Skeletal muscle tissue (tissue), 3 donors: ENCODE measurements at regions not wholly inside any gene's neighbourhood (a gene's known extent, or its start where the extent isn't known, plus 50 kb on each side); places are given as distances from the start of the nearest gene placed in this dataset.

Source experiments
- H3K27ac ChIP-seq: one replicate; pipeline ENCODE4 v1.7.0; 2013; ENCODE audit warnings: mild to moderate bottlenecking, low read depth, low read length, inconsistent platforms
- H3K27me3 ChIP-seq, 3 donors: one replicate each; pipeline ENCODE4 v1.7.0; 2013; ENCODE audit warnings: low read length in 3 of 3; ENCODE audit not compliant: control insufficient read depth in 3 of 3, insufficient read depth in 3 of 3
- H3K36me3 ChIP-seq, 3 donors: one replicate each; pipeline ENCODE4 v1.7.0; 2013; ENCODE audit warnings: low read length in 3 of 3; ENCODE audit not compliant: control insufficient read depth in 3 of 3, insufficient read depth in 3 of 3
- H3K4me1 ChIP-seq, 3 donors: one replicate each; pipeline ENCODE4 v1.7.0; 2013; ENCODE audit warnings: low read length in 3 of 3, mild to moderate bottlenecking in 3 of 3; ENCODE audit not compliant: control insufficient read depth in 3 of 3, insufficient read depth in 3 of 3
- H3K4me3 ChIP-seq, 3 donors: one replicate each; pipeline ENCODE4 v1.7.0; 2013; ENCODE audit warnings: low read length in 3 of 3
- H3K9ac ChIP-seq, 3 donors: one replicate each; pipeline ENCODE4 v1.7.0; 2013; ENCODE audit warnings: low read length in 3 of 3, mild to moderate bottlenecking in 3 of 3, moderate library complexity in 2 of 3, low read depth in 1 of 3
- H3K9me3 ChIP-seq, 3 donors: one replicate each; pipeline ENCODE4 v1.7.0; 2013; ENCODE audit warnings: low read length in 3 of 3; ENCODE audit not compliant: control insufficient read depth in 3 of 3
- donor health status: Osteomylitis.

DNA sequence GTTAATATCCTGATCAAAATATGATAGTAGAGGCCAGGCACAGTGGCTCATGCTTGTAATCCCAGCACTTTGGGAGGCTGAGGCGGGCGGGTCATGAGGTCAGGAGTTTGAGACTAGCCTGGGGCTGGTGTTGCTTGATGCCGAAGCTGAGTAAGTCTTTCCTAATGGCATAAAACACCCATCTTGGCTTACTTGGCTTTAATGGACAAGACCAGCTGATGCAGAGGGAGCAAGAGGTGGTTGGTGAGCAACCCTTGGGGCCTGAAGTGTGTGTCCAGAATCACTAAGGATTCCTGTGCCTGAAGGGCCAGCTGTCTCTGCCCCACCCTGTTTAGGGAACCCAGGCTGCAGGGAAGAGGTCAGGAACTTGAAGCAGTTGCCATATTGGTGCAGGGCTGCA is 217.2 kb downstream of the ARL4C start:
- H3K9me3 ChIP-seq, result no peaks in the 10 kb centered on the region
- H3K9ac ChIP-seq, result no peak overlapping the region
- H3K36me3 ChIP-seq, result no peaks in the 10 kb centered on the region
- H3K4me1 ChIP-seq, result no peaks in the 10 kb centered on the region
- H3K4me3 ChIP-seq, result no peak overlapping the region
- H3K27ac ChIP-seq, result no peak overlapping the region
- peaks cover 0 to 4% (median 3%) of the 10 kb centered on the region in 3 donors for H3K27me3 ChIP-seq

DNA sequence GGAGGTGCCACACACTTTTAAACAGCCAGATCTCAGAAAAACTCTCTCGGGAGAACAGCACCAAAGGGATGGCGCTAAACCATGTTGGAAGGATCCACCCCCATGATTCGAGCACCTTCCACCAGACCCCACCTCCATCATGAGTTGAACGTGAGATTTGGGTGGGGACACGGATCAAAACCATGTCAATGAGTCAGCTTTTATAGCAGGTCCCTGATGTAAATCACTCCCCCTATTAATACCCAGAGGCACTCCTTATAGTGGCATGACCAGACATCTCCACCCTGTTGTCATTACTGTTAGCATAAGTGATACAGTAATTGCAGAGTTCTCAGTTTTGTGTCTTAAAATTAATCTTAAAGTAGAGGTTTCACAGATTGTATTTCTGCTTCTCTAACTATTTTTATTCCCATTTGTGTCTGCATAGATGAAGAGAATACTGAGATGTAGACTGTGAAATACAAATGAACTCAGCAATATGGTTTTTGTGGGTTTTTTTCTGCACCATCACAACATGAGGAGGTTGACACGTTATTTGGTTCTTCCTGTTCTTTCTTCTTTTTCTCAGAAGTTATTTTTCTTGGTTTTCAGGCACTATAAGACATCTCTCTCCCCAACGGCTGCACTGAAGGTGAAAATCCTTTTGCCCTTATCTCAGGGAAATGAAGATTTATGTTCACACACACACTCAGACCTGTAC is 218.2 kb downstream of the ARL4C start:
- Histone ChIP-seq H3K36me3 (no peaks in the 10 kb centered on the region), H3K9me3 (no peaks in the 10 kb centered on the region), H3K4me1 (no peaks in the 10 kb centered on the region), H3K9ac (no peak overlapping the region), H3K27ac (no peak overlapping the region), H3K27me3 (peaks cover 0 to 4% (median 3%) of the 10 kb centered on the region in 3 donors), H3K4me3 (no peak overlapping the region)

DNA sequence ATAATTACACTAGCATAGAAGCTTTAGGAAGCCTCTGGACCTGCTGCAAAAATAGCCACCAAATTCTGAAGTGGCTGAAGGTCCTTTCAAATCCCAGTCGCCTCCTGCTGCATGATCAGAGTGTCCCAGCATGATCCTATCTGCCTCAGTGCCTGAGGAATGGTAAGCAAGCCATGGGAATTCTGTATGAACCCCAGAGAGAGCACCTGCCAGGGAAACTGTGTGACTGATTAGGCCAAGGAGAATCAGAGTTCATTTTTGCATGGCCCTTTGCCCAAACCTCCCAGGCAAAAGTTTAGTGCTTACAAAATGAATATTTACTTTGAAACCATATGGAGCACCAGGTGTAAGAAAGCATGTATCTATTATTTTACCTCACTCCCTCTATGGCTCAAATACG is 221.4 kb downstream of the ARL4C start:
- Histone ChIP-seq H3K36me3 (no peaks in the 10 kb centered on the region), H3K27me3 (no peaks in the 10 kb centered on the region), H3K27ac (no peak overlapping the region), H3K4me3 (no peak overlapping the region), H3K9ac (no peak overlapping the region), H3K9me3 (no peaks in the 10 kb centered on the region), H3K4me1 (no peaks in the 10 kb centered on the region)

DNA sequence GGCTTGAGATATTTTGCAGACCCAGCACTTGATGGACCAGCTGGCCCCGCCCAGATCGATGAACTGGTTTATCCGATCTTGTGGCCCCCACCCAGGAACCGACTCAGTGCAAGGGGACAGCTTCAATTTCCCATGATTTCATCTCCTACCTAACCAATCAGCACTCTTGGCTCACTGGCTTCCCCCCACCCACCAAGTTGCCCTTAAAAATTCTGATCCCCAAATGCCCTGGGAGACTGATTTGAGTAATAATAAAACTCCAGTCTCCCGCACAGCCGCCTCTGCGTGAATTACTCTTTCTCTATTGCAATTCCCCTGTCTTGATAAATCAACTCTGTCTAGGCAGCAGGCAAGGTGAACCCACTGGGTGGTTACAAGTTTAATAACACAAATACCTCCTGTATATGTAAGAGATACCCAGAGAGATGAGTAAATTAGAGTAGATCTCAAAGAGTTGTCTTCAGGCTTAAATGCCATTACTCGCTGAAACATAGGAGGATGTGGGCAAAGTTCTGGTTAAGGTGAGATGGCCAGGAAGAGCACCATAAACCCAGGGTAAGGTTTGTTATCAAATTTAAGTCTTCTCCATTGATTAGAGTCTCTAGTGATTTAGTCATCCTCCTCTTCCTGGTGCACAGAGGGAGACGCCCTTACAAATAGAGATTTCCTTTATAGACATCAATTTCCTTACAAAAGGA is 222.8 kb downstream of the ARL4C start:
- H3K4me1 ChIP-seq, result no peaks in the 10 kb centered on the region
- no peak overlapping the region for H3K27ac ChIP-seq
- no peak overlapping the region for H3K4me3 ChIP-seq
- H3K9me3 ChIP-seq, result no peaks in the 10 kb centered on the region
- no peak overlapping the region for H3K9ac ChIP-seq
- H3K27me3 ChIP-seq, result no peaks in the 10 kb centered on the region
- no peaks in the 10 kb centered on the region for H3K36me3 ChIP-seq

DNA sequence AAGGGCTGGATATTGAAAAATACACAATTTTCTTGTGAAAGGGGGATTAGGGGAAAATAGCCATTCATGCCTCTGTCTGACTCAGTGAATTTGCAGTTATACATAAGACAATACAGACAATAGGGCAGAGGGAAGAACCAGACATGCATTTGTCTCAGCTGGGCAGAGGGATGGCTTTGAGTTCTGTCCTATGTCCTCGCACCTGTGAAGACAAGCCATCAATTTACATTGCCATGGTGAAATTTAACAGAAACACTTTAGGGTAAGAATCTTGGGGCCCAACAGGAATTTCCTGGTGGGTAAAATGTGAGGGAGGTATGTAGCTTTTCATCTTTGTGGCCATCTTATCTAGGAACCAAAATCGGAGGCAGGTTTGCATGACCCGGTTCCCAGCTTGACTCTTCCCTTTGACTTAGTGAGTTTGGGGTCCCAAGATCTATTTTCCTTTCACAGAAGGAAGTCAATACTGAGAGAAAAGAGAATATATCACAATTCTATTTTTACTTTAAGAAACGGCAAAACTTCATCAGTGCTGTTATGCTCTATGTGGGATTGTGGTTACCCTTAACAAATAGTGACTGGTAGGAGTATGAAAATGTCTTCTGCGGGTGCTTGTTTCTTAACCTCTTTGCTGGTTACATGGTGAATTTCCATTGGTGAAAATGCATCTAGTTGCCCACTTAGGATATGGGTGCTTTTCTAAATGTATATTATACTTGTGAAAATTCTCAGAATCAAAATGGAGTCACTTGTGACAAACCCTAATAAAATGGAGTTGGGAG is 221.8 kb downstream of the SPP2 start:
- H3K9me3 ChIP-seq, result no peaks in the 10 kb centered on the region
- no peaks in the 10 kb centered on the region for H3K27me3 ChIP-seq
- no peaks in the 10 kb centered on the region for H3K36me3 ChIP-seq
- no peaks in the 10 kb centered on the region for H3K4me1 ChIP-seq
- H3K27ac ChIP-seq, result no peak overlapping the region
- H3K4me3 ChIP-seq, result no peak overlapping the region
- no peak overlapping the region for H3K9ac ChIP-seq

DNA sequence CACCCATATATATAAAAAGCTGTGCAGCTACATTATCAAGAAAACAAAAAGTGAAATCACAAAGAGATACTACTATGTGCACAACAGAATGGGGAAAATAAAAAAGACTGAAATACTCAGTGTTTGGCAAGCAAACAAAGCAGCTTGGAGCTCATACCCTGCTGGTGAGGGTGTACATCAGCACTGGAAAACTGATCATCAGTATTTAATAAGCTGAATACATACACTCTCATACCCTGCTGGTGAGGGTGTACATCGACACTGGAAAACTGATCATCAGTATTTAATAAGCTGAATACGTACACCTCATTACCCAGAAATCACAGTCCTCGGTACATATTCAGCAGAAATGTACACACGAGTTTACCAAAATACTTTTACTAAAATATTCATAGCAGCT is 220.8 kb downstream of the SPP2 start:
- no peak overlapping the region for H3K4me3 ChIP-seq
- H3K9ac ChIP-seq, result no peak overlapping the region
- no peaks in the 10 kb centered on the region for H3K36me3 ChIP-seq
- no peaks in the 10 kb centered on the region for H3K27me3 ChIP-seq
- no peak overlapping the region for H3K27ac ChIP-seq
- no peaks in the 10 kb centered on the region for H3K4me1 ChIP-seq
- no peaks in the 10 kb centered on the region for H3K9me3 ChIP-seq

DNA sequence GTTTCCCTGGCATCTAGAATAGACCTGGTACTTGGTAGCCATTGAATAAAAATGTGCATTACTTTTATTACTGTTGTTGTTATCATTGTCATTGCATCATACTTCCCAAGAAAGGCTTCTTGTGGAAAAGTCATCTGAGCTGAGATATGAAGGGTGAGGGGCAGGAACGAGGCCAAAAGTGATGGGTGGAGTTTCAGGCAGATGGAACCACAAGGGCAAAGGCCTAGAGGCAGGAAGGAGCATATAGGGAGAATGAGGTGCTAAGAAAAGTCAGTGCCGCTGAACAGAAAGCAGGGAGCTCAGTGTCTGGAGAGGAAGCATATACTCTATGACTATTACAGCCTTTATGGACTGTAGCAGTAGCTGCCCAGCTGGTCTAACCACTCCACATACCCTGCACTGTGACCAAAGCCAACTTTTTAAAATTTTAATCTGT is 219.3 kb downstream of the SPP2 start:
- H3K36me3 ChIP-seq, result no peaks in the 10 kb centered on the region
- H3K9ac ChIP-seq, result no peak overlapping the region
- no peaks in the 10 kb centered on the region for H3K9me3 ChIP-seq
- H3K4me3 ChIP-seq, result no peak overlapping the region
- H3K27me3 ChIP-seq, result no peaks in the 10 kb centered on the region
- H3K27ac ChIP-seq, result no peak overlapping the region
- H3K4me1 ChIP-seq, result no peaks in the 10 kb centered on the region

DNA sequence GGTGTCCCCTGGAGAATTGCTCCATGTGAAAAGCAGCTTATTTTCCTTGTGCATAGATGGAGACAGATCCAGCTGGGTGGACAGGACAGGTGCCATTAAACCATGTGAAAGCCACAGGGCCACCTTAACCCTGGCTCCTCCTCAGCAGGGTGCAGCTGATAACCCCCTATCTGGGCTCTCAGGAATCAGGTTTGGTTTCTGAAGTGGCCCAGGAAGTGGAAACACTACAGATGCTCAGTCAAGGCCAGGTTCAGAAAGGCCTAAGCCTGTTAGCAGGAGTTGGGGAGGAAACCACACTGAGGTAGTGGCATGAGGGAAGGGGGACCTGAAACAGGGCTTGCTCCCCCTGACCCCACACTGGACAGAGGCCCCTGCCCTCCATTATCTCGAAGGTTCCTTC is 217.0 kb downstream of the SPP2 start:
- H3K27ac ChIP-seq, result no peak overlapping the region

DNA sequence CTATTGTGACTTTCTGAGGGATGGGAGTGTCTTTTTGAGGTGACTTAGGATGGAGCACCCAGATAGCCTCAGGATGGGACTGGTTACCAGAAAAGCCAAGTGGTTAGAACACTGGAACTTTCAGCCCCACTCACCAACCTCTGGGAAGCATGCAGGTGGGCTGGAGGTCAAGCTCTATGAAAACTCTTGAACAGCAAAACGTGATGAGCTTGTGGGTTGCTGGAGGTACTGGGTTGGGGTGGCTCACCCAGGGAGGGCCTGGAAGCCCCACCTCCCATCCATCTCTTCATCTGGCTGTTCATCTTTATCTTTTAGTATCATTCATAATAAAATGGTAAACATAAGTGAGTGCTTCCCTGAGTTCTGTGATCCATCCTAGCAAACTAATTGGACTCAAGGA is 216.4 kb downstream of the SPP2 start:
- Histone ChIP-seq H3K4me1 (no peaks in the 10 kb centered on the region), H3K27ac (no peak overlapping the region), H3K9ac (no peak overlapping the region), H3K36me3 (no peaks in the 10 kb centered on the region), H3K9me3 (no peaks in the 10 kb centered on the region), H3K27me3 (no peaks in the 10 kb centered on the region), H3K4me3 (no peak overlapping the region)

More for the DNA sequence above, 217.0 kb downstream of the SPP2 start:
- H3K9me3 ChIP-seq, result no peaks in the 10 kb centered on the region
- no peaks in the 10 kb centered on the region for H3K4me1 ChIP-seq
- no peak overlapping the region for H3K4me3 ChIP-seq
- no peak overlapping the region for H3K9ac ChIP-seq
- no peaks in the 10 kb centered on the region for H3K36me3 ChIP-seq
- H3K27me3 ChIP-seq, result no peaks in the 10 kb centered on the region

DNA sequence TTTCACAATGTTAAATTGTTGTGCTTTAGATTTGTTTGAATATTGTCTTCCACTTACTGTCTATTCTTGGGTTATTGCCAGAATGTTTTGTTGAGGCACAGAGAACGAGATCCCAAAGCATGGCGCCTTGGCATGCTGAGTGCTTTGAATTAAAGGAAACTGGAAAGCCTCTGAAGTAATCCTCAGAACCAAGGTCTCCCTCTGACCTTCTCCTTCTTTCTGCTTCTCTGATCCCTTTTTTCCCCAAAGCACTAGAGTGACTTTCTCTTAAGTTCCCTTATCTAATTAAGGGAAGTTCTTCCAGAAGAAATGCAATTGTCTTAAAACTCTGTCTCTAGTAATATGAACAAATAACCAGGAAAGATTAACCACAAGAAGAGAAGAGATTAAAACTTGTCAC is 214.7 kb downstream of the SPP2 start:
- no peak overlapping the region for H3K4me3 ChIP-seq
- H3K4me1 ChIP-seq, result no peaks in the 10 kb centered on the region
- H3K36me3 ChIP-seq, result no peaks in the 10 kb centered on the region
- no peaks in the 10 kb centered on the region for H3K27me3 ChIP-seq
- H3K9me3 ChIP-seq, result no peaks in the 10 kb centered on the region
- no peak overlapping the region for H3K9ac ChIP-seq
- H3K27ac ChIP-seq, result no peak overlapping the region
